OCI-LY7 (cell line): ENCODE measurements at regions not wholly inside any gene's neighbourhood (a gene's known extent, or its start where the extent isn't known, plus 50 kb on each side); places are given as distances from the start of the nearest gene placed in this dataset.
"Not testable (repeated sequence)": the region's sequence is repeated elsewhere in the genome, so short reads cannot be mapped to it uniquely, and the experiment has no call there.

Source experiments
- BruUV-seq: library from RNA; stranded (reverse); fragments of 400-500 nt; replicated peaks from 2 replicates; lab custom pipeline; 2021; lab: Mats Ljungman, UMichigan
- CTCF ChIA-PET: fragments of 300-600 bp; sonication (Branson Sonifier 250); formaldehyde crosslinking; loops from one replicate; lab custom pipeline; 2022; ENCODE audit warnings: antibody characterized with exemption; ENCODE audit not compliant: unreplicated experiment; lab: Charles Lee
- POLR2A ChIA-PET: fragments of 300-600 bp; sonication (Branson Sonifier 250); formaldehyde crosslinking; loops from one replicate; lab custom pipeline; 2022; ENCODE audit warnings: antibody characterized with exemption; lab: Charles Lee
- DNase-seq: peaks from one replicate; pipeline ENCODE4 v3.0.0-alpha.2; 2015; ENCODE audit warnings: low spot score
- H2AFZ ChIP-seq: fragments of 200-600 bp; sonication (generic), shearing (Covaris generic); 2 replicates; pipeline ENCODE4 v1.6.1; 2014; ENCODE audit warnings: mild to moderate bottlenecking, antibody characterized with exemption, low read length, moderate library complexity
- H3K27ac ChIP-seq: fragments of 200-600 bp; sonication (generic); 2 replicates; pipeline ENCODE4 v1.5.1; 2014; ENCODE audit warnings: mixed run types, low read depth, mild to moderate bottlenecking, moderate library complexity, low read length, inconsistent platforms; ENCODE audit not compliant: poor library complexity, severe bottlenecking
- H3K36me3 ChIP-seq: fragments of 200-600 bp; sonication (generic); 2 replicates; pipeline ENCODE4 v1.6.1; 2014; ENCODE audit warnings: mild to moderate bottlenecking, antibody characterized with exemption, low read length, moderate library complexity, mixed read lengths; ENCODE audit not compliant: insufficient read depth
- H3K4me1 ChIP-seq: fragments of 200-600 bp; sonication (generic); 2 replicates; pipeline ENCODE4 v1.5.1; 2014; ENCODE audit warnings: mild to moderate bottlenecking, low read length; ENCODE audit not compliant: insufficient read depth, poor library complexity, severe bottlenecking
- H3K4me2 ChIP-seq: fragments of 200-600 bp; sonication (generic); 2 replicates; pipeline ENCODE4 v1.6.1; 2014; ENCODE audit warnings: mild to moderate bottlenecking, low read length
- H3K4me3 ChIP-seq: fragments of 200-600 bp; sonication (generic); 2 replicates; pipeline ENCODE4 v1.5.1; 2014; ENCODE audit warnings: mild to moderate bottlenecking, low read depth, low read length; ENCODE audit not compliant: poor library complexity, severe bottlenecking
- H3K79me2 ChIP-seq: fragments of 200-600 bp; sonication (generic); 2 replicates; pipeline ENCODE4 v1.6.1; 2016; ENCODE audit warnings: low read depth, mild to moderate bottlenecking, low read length, moderate library complexity, mixed read lengths; ENCODE audit not compliant: insufficient read depth
- H3K9me2 ChIP-seq: fragments of 200-600 bp; sonication (generic); 2 replicates; pipeline ENCODE4 v1.6.1; 2016; ENCODE audit warnings: mild to moderate bottlenecking, low read length, mixed read lengths; ENCODE audit not compliant: insufficient read depth
- H3K9me3 ChIP-seq: fragments of 200-600 bp; sonication (generic); 2 replicates; pipeline ENCODE4 v1.6.1; 2014; ENCODE audit warnings: mild to moderate bottlenecking, mixed run types, low read length, mixed read lengths
- H4K20me1 ChIP-seq: fragments of 200-600 bp; sonication (generic); 2 replicates; pipeline ENCODE4 v1.6.1; 2014; ENCODE audit warnings: mild to moderate bottlenecking, antibody characterized with exemption, low read length, moderate library complexity, mixed read lengths; ENCODE audit not compliant: insufficient read depth
- EZH2phosphoT487 ChIP-seq: fragments of 200-600 bp; sonication (generic); IDR thresholded peaks from 2 replicates; pipeline ENCODE4 v1.6.1; 2018; ENCODE audit warnings: low read depth, borderline replicate concordance, mild to moderate bottlenecking, mixed run types, antibody characterized with exemption, low read length, moderate library complexity, mixed read lengths
- intact Hi-C: fragments of 100-400 bp; cut with micrococcal nuclease; formaldehyde crosslinking; loops from one replicate; pipeline ENCODE4 v1.10.0; 2022; ENCODE audit not compliant: unreplicated experiment
- TF ChIP-seq, protein P1 (sequence below): fragments of 200-600 bp; sonication (generic); conservative IDR thresholded peaks from 2 replicates; pipeline ENCODE4 v1.5.1; 2014; ENCODE audit warnings: mild to moderate bottlenecking, antibody characterized with exemption, low read length, moderate library complexity, mixed read lengths

DNA sequence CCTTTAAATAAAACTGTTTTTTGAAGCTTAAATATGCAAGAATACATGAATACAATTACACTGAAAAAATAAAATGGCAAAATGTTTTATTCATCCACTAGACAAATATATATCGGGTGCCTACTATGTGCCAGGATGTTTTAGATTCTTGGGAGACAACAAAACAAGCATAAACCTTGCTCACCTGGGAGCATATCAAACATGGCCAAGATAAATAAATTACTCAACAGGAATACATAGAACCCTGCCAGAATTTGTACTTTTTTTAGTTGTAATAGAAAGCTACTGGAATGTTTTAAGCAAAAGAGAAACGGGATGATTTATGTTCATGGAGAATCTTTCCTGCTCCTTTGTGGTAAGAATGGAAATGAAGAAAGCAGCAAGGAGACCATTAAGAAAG is 2358.5 kb upstream of the PCDH20 start:
- BruUV-seq, result no TSS peak
- H2AFZ ChIP-seq, result no peak overlapping the region
- CTCF ChIA-PET, result no interaction called here

DNA sequence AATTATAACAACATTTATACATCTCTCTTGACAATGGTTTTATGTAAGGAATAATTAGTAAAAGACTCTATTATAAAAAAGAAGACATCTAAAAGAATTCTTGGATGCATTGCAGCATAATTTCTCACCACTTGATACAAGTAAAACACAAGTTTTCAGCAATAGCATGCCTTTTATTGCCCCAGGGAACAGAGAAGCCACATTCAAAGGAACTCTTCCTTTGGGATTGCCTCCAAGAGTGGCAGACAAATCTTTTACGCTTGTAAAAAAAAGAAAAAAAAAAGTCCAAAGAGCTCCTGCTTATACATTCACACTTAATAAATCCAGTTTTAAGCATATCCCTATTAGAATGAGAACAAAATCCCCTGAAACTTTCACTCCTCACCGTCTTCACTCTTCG is 2357.8 kb upstream of the PCDH20 start:
- CTCF ChIA-PET, result no interaction called here
- no peak overlapping the region for H2AFZ ChIP-seq

More for the DNA sequence above, 2358.5 kb upstream of the PCDH20 start:
- no peak overlapping the region for H3K27ac ChIP-seq
- H3K36me3 ChIP-seq, result no peaks in the 10 kb centered on the region
- no peak overlapping the region for H3K4me3 ChIP-seq
- H3K9me2 ChIP-seq, result no peaks in the 10 kb centered on the region
- no peak overlapping the region for H3K4me2 ChIP-seq
- H3K9me3 ChIP-seq, result no peaks in the 10 kb centered on the region
- no peak for DNase-seq
- TF ChIP-seq, protein P1, sequence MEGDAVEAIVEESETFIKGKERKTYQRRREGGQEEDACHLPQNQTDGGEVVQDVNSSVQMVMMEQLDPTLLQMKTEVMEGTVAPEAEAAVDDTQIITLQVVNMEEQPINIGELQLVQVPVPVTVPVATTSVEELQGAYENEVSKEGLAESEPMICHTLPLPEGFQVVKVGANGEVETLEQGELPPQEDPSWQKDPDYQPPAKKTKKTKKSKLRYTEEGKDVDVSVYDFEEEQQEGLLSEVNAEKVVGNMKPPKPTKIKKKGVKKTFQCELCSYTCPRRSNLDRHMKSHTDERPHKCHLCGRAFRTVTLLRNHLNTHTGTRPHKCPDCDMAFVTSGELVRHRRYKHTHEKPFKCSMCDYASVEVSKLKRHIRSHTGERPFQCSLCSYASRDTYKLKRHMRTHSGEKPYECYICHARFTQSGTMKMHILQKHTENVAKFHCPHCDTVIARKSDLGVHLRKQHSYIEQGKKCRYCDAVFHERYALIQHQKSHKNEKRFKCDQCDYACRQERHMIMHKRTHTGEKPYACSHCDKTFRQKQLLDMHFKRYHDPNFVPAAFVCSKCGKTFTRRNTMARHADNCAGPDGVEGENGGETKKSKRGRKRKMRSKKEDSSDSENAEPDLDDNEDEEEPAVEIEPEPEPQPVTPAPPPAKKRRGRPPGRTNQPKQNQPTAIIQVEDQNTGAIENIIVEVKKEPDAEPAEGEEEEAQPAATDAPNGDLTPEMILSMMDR, result no peak
- no peak for TF ChIP-seq EZH2phosphoT487
- H3K79me2 ChIP-seq, result no peaks in the 10 kb centered on the region
- intact Hi-C loops, result no loop called here
- POLR2A ChIA-PET, result no interaction called here
- no peaks in the 10 kb centered on the region for H4K20me1 ChIP-seq
- H3K4me1 ChIP-seq, result no peaks in the 10 kb centered on the region

DNA sequence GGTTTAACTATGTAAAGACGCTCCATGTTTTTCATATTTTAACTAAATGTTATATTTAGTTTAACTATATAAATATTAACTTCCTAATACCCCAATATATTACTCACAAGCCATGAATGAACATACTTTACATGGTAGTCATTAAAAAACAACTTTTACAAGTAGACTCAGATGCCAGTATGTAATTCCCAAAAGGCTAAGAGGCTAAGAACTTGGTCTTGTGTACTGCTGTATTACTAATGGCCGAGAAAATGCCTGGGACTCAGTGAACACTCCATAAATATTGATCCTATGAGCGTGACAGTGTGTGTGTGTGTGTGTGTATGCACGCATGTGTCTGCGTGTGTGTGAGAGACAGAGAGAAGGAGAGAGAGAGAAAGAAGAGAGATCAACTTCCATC is 2342.0 kb upstream of the PCDH20 start:
- H3K4me3 ChIP-seq, POLR2A ChIA-PET, H3K27ac ChIP-seq, CTCF ChIA-PET, H3K79me2 ChIP-seq, H3K9me2 ChIP-seq, H4K20me1 ChIP-seq, H3K4me2 ChIP-seq, H3K36me3 ChIP-seq, intact Hi-C loops, H3K9me3 ChIP-seq, H2AFZ ChIP-seq, BruUV-seq, DNase-seq, H3K4me1 ChIP-seq: not testable (repeated sequence)

More for the DNA sequence above, 2357.8 kb upstream of the PCDH20 start:
- Histone ChIP-seq H3K36me3 (no peaks in the 10 kb centered on the region), H3K4me3 (no peak overlapping the region), H4K20me1 (no peaks in the 10 kb centered on the region), H3K27ac (no peak overlapping the region), H3K79me2 (no peaks in the 10 kb centered on the region), H3K4me1 (no peaks in the 10 kb centered on the region), H3K9me2 (no peaks in the 10 kb centered on the region), H3K9me3 (no peaks in the 10 kb centered on the region), H3K4me2 (no peak overlapping the region)
- no peak for DNase-seq
- BruUV-seq, result no TSS peak
- intact Hi-C loops, result no loop called here
- POLR2A ChIA-PET, result no interaction called here
- TF ChIP-seq EZH2phosphoT487, result no peak
- TF ChIP-seq, protein P1, result no peak

DNA sequence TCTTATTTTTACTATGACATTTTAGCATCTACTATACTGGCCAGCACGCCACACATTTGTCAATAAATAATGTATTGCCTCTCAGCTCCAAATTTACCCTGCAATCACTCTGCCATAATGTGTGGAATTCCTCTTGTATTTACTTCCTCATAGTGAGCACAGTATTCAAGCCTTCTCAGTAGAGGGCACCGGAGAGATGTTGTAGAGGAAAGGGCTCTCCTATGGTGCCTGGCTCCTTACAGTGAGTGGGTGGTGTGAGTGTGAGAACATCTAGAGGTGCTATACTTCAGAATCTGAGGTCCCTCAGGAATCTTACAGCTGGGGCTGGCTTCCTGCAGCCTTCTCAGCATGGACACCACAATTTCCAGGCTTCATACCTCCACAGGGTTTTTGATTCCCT is 2334.2 kb upstream of the PCDH20 start:
- intact Hi-C loops, H3K27ac ChIP-seq: not testable (repeated sequence)

DNA sequence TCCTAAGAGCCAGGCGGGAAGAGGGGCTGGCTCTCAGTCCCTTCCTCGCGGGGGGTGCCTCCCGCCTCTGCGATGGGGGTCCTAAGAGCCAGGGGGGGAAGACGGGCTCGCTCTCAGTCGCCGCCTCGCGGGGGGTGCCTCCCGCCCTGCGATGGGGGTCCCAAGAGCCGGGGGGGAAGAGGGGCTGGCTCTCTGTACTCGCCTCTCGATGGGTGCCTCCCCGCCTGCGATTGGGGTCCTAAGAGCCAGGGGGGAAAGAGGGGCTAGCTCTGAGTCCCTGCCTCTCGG is 2326.1 kb upstream of the PCDH20 start:
- H3K79me2 ChIP-seq, intact Hi-C loops, H3K4me3 ChIP-seq, DNase-seq, H3K4me2 ChIP-seq, H3K9me2 ChIP-seq, BruUV-seq, H3K27ac ChIP-seq, H2AFZ ChIP-seq, H3K36me3 ChIP-seq, H3K4me1 ChIP-seq, POLR2A ChIA-PET, H4K20me1 ChIP-seq, H3K9me3 ChIP-seq, CTCF ChIA-PET: not testable (repeated sequence)

More for the DNA sequence above, 2334.2 kb upstream of the PCDH20 start:
- H3K9me2 ChIP-seq, H3K4me2 ChIP-seq, DNase-seq, H3K4me1 ChIP-seq, POLR2A ChIA-PET, H3K79me2 ChIP-seq, BruUV-seq, CTCF ChIA-PET, H4K20me1 ChIP-seq, H3K9me3 ChIP-seq, H3K4me3 ChIP-seq, H3K36me3 ChIP-seq, H2AFZ ChIP-seq: not testable (repeated sequence)
